ENCODE measurements at regions not wholly inside any gene's neighbourhood (a gene's known extent, or its start where the extent isn't known, plus 50 kb on each side); places are given as distances from the start of the nearest gene placed in this dataset.
"Not testable (repeated sequence)": the region's sequence is repeated elsewhere in the genome, so short reads cannot be mapped to it uniquely, and the experiment has no call there.

DNA sequence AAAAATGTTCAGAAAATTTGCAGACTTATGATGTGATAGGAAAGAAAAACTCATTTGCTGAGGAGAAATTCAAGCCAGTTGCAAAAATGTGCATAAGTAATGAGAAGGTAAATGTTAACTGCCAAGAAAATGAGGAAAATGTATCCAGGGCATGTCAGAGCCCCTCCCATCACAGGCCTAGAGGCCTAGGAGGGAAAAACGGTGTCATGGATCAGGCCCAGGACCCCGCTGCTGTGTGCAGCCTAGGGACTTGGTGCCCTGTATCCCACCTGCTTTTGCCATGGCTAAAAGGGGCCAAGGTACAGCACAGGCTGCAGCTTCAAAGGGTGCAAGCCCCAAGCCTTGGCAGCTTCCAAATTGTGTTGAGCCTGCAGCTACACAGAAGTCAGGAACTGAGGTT, 214.0 kb upstream of the ADGRL4 start:
- no peak for DNase-seq (ENCODE audit: low read depth)

DNA sequence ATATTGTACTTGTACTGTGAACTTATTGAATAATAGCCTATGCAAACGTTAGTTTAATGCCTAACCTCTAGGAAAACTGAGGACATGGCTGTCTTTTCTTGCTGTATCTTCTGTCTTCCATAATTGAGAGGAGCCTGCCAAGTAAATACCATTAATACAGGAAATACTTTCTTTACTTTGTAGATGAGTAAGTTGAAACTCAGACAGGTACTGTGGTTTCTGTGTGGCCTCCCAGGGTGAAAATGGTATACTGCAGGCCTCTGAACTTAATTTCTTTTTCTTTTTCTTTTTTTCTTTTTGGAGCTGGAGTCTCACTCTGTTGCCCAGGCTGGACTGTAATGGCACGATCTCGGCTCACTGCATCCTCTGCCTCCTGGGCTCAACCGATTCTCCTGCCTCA, 208.8 kb upstream of the ADGRL4 start:
- DNase-seq (ENCODE audit: low read depth) = no peak

DNA sequence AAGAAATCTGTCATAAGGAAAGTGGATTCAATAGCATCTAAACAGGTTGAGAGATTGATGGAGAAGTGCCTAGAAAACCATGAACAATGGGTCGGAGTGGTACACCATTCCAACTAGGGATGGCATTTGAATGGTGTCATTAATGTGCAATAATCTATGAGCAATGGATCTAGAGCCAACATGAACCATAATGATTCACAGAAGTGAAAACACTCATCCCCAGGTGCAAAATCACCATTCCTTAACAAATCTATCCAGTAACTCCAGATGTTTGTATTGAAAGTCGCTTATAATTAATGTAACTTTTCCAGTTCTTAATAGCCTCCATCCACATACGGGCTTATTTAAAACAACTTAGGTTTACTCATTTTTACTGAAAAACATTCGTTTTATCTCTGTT, 201.3 kb upstream of the ADGRL4 start:
- DNase-seq (ENCODE audit: low read depth) = no peak

DNA sequence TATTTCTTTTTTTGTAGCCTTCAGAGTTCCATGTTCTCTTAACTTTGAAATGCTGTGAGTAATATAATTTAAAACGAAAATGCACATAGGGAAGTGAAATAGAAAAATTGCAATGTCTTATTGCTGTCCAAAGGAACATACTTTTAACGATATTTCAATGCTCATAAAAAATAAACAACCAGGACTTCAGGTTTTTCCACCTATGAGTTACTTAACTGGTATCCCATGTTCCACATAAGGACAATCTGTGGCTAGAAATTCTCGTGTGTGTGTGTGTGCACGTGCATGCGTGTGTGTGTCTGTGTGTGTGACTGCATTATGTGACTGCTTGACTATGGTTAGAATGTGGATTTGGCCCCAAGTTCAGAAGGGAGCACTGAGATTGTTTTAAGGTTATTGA, 200.8 kb upstream of the ADGRL4 start:
- no peak for DNase-seq (ENCODE audit: low read depth)

DNA sequence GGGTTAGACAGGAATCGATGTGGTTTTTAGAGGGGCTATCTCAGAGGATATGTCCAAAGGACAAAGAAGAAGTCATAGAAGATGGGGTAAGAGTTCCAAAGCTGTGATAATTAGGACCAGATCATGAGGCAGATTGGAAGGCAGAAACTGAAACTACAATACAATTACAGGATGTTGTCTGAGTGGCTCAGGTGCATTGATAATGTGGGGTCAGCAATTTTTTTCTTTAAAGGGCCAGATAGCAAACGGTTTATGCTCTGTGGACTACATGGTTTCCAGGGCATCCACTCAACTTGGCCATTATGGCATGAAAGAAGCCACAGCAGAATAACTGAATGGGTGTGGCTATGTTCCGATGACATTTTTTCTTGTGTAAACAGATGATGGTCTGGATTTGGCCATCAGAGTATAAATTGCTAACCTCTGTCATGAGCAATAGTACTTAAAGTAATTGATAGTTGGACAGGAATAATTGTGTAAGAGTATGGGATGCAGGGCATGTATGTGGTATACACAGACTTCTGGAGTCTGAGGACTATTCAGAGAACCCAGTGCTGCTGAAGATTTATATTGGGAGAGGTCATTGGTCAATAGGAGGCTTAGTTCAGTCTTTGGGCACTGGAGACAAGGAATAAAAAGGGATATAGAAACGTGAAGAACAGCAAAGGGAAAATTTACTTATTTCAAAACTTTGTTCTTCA, 198.4 kb upstream of the ADGRL4 start:
- DNase-seq (ENCODE audit: low read depth) = peak; percentile 9

DNA sequence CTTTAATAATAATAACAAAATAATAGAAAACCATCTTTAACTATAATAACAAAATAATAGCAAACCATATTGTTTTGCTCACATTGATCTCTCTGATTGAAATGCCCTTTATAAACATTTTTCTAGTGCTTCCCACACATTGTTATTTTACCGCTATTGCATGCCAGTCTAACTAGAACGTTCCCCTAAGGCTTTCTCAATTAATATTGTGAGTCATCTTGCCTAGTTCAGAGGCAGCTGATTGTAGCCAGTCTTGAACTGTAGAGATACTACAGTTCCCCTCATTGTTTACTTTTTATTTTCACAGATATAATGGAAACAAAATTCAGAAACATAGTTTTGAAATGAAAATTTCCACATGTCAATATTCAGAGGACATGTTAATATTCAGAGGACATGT, 192.3 kb upstream of the ADGRL4 start:
- DNase-seq (ENCODE audit: low read depth) = peak; percentile 36

DNA sequence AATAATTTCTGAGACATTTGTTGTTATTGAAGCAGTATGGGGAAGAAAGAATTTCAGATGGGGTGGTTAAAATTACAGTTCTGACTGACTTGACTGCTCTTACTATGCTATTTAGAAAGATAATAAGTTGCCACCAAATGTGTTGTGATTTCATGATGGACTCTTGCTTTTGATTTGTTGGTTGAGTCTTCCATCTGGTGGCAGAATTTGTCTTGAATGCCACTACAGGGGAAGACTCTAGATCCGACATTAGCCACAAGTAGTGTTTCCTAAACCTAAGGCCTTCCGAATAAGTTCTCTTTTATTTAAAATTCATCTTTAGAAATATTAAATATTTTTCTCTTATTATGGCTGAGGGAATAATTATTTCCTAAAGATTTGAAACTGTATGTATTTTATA, 190.9 kb upstream of the ADGRL4 start:
- DNase-seq (ENCODE audit: low read depth) = peak; percentile 26

DNA sequence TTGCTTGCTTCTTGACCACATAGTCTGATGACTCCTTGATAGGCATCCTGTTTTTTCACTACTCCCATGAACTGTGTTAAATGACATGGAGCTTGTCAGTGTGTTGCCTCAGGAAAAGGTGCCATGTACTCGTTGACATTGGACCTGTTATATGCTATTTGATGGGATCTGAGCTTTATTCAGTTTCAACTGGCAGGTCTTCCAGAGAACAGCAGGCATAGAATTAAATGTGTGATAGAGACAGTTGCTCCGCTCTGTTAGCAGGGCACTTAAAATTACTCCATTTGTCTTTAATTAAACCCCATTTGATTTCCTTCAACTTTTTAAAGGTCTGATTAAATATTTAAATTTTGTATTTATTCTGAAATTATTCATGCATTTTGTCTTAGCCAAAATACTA, 189.7 kb upstream of the ADGRL4 start:
- no peak for DNase-seq (ENCODE audit: low read depth)

DNA sequence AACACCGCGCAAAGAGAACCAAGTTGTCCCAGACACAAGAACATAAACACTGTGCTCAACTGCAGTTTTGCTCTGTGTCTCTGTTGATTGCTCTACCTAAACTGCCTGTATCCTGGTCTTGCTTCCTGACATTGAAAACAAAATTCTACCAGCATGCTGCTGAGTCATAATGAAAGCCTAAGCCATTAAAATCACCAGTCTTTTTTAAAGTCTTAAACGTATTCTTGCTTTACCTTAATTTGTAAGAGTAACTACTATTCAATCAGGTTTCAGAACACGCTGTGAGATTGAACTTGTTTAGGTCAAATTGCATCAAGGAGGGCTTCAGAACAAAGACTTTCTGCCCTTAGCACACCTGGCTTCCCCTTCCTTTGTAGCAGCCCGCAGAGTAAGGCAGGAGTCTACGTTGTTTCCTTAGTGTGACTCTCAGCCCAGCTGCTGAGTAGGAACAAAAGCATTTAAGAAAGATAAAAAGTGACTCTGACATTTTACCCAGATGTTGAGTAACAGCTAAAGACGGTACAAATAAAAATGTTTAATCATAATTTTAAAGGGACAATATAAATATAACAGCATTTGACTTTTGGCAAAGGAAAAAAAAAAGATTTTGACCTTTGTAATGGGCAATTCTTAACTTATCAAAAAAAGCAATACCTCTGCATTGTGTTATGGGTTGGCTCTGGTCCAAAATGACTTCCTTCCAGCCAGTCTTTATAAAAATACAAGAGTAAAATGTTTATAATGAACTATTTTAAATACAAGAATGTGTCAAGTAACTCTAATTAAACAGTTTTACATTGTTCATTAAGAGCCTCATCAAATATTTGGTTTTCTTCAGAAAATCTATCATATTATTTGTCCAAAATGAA, 186.9 kb upstream of the ADGRL4 start:
- DNase-seq (ENCODE audit: low read depth) = peak; percentile 13

DNA sequence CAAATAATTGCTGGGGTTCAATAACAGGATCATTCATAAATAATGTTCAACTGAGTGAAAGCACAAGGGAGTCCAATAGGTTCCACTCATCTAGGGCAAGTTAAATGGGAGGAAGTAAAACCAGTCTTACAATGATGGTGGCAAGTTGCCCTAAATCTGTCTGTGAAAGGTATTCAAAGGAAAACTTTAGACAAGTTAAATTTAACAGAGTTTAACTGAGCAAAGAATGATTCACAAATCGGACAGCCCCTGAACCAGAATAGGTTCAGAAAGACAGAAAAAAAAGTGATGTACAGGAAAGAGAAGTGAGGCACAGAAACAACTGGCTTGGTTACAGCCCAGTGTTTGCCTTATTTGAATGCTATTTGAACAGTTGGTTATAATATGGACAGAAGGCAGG, 183.5 kb upstream of the ADGRL4 start:
- no peak for DNase-seq (ENCODE audit: low read depth)

DNA sequence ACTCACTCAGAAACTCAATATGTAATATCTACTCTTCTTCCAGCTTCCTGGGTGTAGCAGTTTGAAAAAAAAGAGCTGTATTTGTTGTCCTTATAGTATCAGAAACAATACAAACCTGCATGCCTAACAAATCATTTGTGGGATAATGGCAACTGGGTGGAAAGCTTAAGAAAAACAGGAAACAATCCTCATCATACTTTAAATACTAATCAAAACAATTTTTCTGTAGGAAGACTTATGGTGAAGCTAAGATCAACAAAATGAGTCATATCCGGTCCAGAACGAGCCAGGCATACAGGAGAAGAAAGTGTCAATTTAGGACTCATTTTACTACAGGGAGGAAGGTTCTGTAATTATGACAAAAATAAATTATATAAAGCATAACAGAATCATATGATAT, 181.8 kb upstream of the ADGRL4 start:
- DNase-seq (ENCODE audit: low read depth) = no peak

DNA sequence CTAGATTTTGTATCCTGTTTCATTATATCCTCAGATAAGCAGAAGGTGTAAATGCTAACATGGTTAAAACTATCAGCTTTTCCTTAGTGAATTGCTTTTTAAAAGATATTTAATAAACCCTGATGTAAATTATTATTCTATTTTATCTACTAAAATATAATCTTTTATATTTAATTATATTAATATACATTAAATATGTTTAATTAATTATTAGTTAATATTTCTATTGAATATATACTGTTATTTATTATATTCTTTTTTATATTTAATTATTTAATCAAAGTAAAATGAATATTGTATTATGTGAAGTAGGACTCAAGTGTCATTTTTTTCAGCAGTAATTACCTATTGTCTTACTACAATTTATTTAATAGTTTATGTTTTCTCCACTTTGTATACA, 179.7 kb upstream of the ADGRL4 start:
- no peak for DNase-seq (ENCODE audit: low read depth)

DNA sequence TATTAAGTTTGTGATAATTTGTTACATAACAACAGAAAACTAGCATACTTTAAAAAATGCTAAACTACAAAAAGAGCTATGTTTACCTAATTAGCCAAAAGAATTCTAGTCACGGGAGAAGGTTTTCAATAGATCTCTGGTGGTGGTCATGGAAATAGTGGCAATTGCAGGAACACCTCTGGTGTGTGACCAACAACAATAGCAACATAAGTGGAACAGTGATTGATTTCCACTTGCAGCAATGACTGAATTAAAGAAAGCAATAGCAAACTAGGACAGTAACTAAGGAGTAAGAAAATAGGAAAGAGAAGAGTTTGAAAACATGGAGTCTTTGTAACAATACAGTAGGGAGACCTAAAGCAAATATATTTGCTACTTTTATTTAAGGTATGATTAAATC, 171.3 kb upstream of the ADGRL4 start:
- no peak for DNase-seq (ENCODE audit: low read depth)

DNA sequence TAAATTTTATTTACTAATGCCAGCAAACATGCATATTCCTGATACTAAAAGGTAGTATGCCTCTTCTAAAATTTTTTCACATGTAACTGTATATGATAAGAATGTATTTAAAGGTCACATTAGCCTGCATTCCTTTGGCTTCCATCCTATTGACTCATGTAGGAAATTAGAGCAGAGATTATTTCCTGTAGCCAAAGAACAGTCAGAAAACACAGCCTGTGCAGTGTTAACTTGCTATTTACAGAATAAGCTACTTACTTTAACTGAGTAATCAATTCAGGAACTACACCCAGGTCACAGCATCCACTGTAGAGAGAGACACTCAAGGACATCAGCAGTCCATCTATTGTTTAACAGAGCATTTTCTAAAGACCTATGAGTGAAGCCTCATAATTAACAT, 154.5 kb upstream of the ADGRL4 start:
- DNase-seq (ENCODE audit: low read depth) = peak; percentile 6

DNA sequence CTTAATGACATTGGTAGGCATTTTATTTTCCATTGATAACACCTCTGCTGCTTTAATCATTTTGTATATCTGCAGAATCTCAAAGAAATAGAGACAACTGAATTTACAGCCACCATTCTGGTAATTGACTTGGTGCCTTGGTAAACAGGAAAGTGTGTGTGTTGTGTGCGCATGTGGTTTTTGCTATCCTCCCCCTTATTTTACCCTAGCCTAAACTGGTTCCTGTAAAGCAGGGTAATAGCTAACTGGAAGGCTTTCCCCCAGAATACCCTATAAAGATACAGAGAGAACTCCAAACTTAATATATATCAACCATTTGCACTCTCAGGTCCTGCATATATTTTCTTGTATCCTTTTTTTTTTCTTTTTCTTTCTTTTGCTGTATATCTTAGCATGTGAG, 149.5 kb upstream of the ADGRL4 start:
- DNase-seq (ENCODE audit: low read depth) = no peak

DNA sequence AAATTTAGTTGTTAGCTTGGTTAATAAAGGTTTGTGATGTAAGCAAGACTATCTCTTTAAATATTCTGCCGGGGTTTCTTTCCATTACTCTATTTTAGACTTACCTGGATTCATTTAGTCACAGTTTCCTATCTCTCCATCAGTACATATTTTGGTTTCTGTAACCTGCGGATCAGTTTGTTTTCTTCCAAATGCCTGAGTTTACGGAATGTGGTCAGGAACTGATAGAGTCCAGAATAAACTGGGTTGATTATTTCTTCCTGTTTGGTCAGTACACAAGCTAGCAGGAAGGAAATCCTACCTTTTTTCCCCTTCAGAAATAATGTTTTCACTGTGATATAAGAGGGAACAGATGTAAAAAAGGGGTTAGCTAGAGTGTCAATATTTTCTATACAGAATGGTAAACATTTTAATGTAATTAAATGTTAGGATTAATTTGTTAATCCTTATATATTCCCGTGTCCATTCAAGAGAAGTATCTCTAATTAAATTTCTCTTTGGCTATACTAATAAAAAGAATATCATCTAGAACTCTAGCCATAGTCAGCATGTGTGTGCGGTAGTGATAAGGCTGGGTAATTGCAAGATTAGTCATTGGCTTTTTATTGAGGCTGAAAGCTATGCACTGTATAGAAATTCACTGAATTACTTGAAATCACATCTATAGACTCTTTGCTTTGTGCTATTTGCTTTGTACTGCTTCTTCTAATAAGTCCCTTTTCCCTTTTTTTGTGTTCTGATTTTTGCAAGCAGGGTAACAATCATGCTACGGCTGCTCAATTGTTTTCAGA, 144.7 kb upstream of the ADGRL4 start:
- DNase-seq (ENCODE audit: low read depth) = no peak

DNA sequence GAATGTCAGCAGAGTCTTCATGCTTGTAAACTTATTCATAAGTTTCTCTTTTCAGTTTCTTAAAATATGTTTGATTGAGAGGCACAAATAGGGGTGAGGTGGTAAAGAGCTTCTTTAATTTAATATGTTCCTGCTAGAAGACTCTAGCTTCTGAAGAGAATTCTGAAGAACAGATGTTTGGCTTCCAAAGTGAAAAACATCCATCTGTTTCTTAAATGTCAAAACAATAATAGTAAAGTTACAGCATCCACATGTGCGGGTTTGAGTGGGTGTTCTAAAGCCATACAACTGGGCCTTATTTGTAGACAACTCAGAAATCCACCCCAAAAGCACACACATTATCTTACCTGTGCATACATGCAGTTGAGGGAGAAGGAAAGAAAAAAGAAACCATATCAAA, 144.0 kb upstream of the ADGRL4 start:
- no peak for DNase-seq (ENCODE audit: low read depth)

DNA sequence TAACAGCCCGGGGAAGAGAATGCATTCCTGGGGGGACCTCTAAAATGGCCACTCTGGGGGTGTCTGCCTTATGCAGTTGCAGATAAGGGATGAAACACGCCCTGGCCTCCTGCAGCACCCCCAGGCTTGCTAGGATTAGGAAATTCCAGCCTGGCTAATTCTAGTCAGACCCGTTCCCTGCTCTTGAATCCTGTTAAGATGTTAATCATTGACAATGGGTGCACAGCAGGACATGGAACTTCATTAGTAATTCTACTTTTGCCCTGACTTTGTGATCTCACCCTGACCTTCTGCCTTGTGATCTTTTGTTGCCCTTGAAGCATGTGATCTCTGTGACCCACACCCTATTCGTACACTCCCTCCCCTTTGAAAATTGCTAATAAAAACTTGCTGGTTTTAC, 131.7 kb upstream of the ADGRL4 start:
- not testable (repeated sequence) for DNase-seq (ENCODE audit: low read depth)

DNA sequence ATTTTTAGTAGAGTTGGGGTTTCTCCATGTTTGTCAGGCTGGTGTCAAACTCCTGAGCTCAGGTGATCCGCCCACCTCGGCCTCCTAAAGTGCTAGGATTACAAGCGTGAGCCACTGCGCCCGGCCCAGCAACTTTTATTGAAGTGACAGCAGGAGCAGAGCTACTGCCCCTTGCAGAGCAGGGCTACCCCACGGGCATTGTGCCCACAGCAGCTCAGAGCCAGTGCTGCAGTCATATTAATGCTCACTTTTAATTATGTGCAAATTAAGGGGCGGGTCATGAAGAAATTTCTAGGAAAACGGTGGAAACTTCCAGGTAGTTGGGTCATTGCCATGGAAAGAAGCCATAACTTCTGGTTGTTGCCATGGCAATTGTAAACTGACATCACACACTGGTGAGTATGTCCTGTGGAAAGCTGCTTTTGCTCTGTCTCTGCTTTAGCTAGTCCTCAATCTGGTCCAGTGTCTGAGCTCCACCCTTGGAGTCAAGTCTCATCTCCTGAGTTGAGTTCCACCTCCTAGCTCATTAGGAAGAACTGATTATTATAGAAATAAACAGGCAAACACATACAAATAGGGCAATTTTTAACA, 127.3 kb upstream of the ADGRL4 start:
- DNase-seq (ENCODE audit: low read depth) = no peak

DNA sequence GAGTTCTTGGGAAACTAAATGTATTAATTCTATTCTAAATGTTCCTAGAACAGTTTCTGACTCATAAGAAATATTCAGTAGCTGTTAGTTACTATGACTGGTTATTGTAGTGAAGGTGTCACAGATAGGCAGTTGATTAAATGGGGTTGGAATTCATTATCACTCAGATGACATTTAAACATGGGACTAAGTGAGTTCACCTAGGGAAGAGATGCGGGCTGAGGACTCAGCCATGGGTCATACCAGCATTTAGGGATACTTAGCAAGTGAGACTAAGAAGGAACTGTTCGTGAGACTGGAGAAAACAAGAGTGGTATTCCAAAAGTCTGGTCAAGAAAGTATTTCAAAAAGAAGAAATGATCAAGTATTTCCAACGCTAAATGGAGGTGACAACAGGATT, 125.1 kb upstream of the ADGRL4 start:
- DNase-seq (ENCODE audit: low read depth) = no peak

DNA sequence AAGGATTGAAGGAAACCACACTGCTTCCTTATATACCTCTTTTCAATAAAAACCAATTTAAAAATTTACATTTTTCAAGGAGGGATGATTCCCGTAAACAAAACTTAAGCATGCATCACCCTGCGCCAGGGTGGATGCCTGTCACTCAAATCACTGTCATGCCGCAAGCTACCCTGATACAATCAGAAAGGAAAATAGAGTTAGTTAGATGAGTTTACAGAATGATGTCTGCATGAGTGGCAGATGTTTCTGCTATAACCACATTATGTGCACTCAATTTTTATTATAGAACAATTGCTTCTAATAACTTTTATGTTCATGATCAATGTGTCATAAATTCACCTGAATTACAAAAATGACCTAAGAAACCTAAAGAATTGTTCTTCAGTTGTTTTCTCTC, 123.4 kb upstream of the ADGRL4 start:
- no peak for DNase-seq (ENCODE audit: low read depth)

DNA sequence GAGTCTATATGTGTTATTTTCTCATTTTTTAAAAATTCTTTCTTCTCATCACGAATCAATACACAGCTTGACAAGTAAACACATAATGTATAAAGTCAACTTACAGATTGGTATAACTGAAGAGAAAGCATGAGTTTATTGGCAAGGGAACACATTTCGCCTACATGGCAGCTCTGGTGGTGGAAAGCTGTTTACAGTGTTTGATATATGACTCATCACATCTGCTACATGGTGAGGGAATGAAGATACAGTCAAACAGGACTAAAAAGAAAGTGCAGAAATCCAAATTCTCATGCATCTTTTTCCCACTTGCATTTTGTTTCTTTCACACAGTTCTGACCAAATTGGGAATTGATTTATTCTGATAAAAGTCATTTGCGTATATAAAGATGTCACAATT, 122.2 kb upstream of the ADGRL4 start:
- DNase-seq (ENCODE audit: low read depth) = peak; percentile 50

DNA sequence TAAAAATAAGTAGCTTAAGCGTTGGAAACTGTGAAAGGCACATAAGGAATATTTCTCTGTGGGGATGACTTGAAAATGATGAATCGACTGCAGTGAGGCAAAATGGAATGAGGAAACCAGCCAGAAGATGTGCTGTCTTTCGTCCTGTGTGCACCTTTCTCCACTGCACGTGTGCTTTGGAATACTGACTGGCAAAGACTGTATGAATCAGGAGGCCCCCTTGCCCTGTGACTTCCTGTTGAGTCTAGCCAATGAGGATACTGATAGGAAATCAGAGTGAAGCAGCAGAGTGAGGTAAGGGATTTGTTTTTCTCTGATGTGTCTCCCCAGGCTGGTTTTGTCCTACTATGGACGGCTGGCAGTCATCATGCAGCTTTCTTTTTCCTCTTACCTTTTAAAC, 118.2 kb upstream of the ADGRL4 start:
- no peak for DNase-seq (ENCODE audit: low read depth)

All from stromal cell of bone marrow (primary cell).